ENCODE measurements at regions not wholly inside any gene's neighbourhood (a gene's known extent, or its start where the extent isn't known, plus 50 kb on each side); places are given as distances from the start of the nearest gene placed in this dataset.

DNA sequence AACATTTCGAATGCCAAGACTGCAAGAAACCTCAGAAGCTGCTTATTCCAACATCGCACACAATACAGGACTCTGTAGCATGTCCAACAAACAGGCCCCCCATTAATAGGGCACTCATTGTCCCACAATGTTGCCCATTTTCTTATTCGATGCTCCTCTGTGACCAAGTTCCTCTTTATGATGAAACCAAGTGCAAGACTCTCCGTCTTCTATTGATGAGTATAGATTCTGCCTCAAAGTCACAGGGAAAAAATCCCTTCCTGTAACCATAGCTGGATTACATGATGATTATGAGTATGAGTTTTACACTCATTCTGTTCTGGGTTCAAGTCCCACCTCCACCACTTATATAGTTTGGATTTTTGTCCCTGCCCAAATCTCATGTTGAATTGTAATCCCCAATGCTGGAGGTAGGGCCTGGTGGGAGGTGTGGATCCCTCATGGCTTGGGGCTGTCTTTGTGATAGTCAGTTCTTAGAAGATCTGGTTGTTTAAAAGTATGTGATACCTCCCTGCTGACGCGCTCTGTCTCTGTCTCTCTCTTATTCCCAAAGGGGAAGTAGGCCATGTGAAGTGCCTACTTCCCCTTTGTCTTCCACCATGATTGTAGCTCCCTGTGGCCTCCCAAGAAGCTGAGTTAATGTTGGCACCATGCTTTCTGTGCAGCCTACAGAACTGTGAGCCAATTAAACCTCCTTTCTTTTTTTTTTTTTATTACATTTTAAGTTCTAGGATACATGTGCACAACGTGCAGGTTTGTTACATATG is 148.7 kb downstream of the OSR1 start:
- CTCF ChIA-PET: interaction anchor here (0.8 kb wide), 1 partner anchor 14 kb away, joined by 3 read pairs; no protein-coding TSS in a partner anchor
- H2AK9ac ChIP-seq (replicated peaks; ENCODE audit: low read depth, low read length, poor library complexity): no peak overlapping the region
- no peak overlapping the region for H3K4me3 ChIP-seq (ENCODE audit: insufficient read depth, low read depth, low read length)
- no peak overlapping the region for H2BK15ac ChIP-seq (ENCODE audit: low read depth, low read length)
- H3K79me1 ChIP-seq (ENCODE audit: low read depth in 1 of 2, low read length in 2 of 2): no peaks in the 10 kb centered on the region
- no peak overlapping the region for H2BK120ac ChIP-seq (ENCODE audit: low read depth, low read length)
- H3K9me1 ChIP-seq (ENCODE audit: insufficient read depth, low read length): no peaks in the 10 kb centered on the region; the same call in 1 of the 2 replicates
- ATAC-seq (ENCODE audit: low read depth): no peak
- H3K23ac ChIP-seq (ENCODE audit: low read depth, low read length): no peak overlapping the region
- BruUV-seq (replicated peaks): no TSS peak
- intact Hi-C loops (cut with micrococcal nuclease) (no loop called here), in situ Hi-C loops (cut with MboI; ENCODE audit: low sequenced_read_pairs) (no loop called here), dilution Hi-C loops (cut with HindIII; ENCODE audit: low sequenced_read_pairs, unreplicated experiment) (no loop called here)
- H4K20me1 ChIP-seq (ENCODE audit: insufficient read depth, low read length): no peaks in the 10 kb centered on the region
- no peak overlapping the region for H3K27ac ChIP-seq (ENCODE audit: insufficient read depth, low read length)
- H3K27me3 ChIP-seq (ENCODE audit: control insufficient read depth, insufficient read depth, low read length): no peaks in the 10 kb centered on the region
- no peak overlapping the region for H3K4me2 ChIP-seq (ENCODE audit: low read depth, low read length)
- H4K5ac ChIP-seq (ENCODE audit: low read depth, low read length): no peak overlapping the region
- H3K9me3 ChIP-seq (ENCODE audit: control insufficient read depth, insufficient read depth, low read length): no peaks in the 10 kb centered on the region
- no peak for DNase-seq
- H3K9ac ChIP-seq (ENCODE audit: low read depth, low read length): no peak overlapping the region
- H3K14ac ChIP-seq (replicated peaks; ENCODE audit: low read depth, low read length): no peak overlapping the region
- no peak overlapping the region for H2AK5ac ChIP-seq (ENCODE audit: low read depth, low read length)
- H2BK5ac ChIP-seq (ENCODE audit: low read depth, low read length, poor library complexity, severe bottlenecking): no peak overlapping the region
- no peak overlapping the region for H4K8ac ChIP-seq (ENCODE audit: low read depth in 2 of 2, low read length in 2 of 2)
- H3K56ac ChIP-seq (ENCODE audit: extremely low read depth, insufficient read depth, low read length): no peak overlapping the region
- TF ChIP-seq MAFK (IDR thresholded peaks at IDR 0.05; ENCODE audit: low read depth, low read length) (no peak), USF2 (IDR thresholded peaks at IDR 0.05; ENCODE audit: low read depth, low read length) (no peak), BHLHE40 (IDR thresholded peaks at IDR 0.05; ENCODE audit: low read depth, low read length) (no peak), CHD1 (IDR thresholded peaks at IDR 0.05; ENCODE audit: low read depth, low read length) (no peak), MXI1 (IDR thresholded peaks at IDR 0.05; ENCODE audit: borderline replicate concordance, low read depth, low read length) (no peak), MAZ (IDR thresholded peaks at IDR 0.05; ENCODE audit: borderline replicate concordance, low read depth, low read length) (no peak)
- peaks cover 5% of the 10 kb centered on the region for H3K4me1 ChIP-seq (ENCODE audit: control insufficient read depth, insufficient read depth, low read length)
- POLR2A ChIA-PET (ENCODE audit: unreplicated experiment): interaction anchor here (1.0 kb wide), 1 partner anchor 149 kb away, joined by 3 read pairs; the partner anchor contains the start of gene OSR1
- H2BK20ac ChIP-seq (ENCODE audit: low read depth, low read length): no peak overlapping the region
- H4K91ac ChIP-seq (ENCODE audit: insufficient read depth, low read depth, low read length): no peak overlapping the region
- WGBS, 2 experiments (ENCODE audit: extremely low coverage in 2 of 2, insufficient read length in 1 of 2): no CpG with 5 or more reads among the region's 7 CpGs
- no peak overlapping the region for H2AFZ ChIP-seq (replicated peaks; ENCODE audit: low read length, poor library complexity)
- no peak overlapping the region for H3K4ac ChIP-seq (ENCODE audit: low read depth, low read length)
- H3K36me3 ChIP-seq (ENCODE audit: control insufficient read depth, insufficient read depth, low read length): no peaks in the 10 kb centered on the region
- H3K18ac ChIP-seq (ENCODE audit: low read depth, low read length): no peak overlapping the region

Measured in IMR-90 (cell line).